Astrocyte of the cerebellum (primary cell): ENCODE measurements at regions not wholly inside any gene's neighbourhood (a gene's known extent, or its start where the extent isn't known, plus 50 kb on each side); places are given as distances from the start of the nearest gene placed in this dataset.

ENCODE experiments used
- DNase-seq: peaks from one replicate; pipeline ENCODE4 v3.0.0-alpha.2; 2011; ENCODE audit warnings: low read depth
- H3K4me3 ChIP-seq: 2 replicates; pipeline ENCODE4 v1.5.1; 2011; ENCODE audit warnings: mild to moderate bottlenecking, low read depth, low read length, moderate library complexity
- CTCF ChIP-seq: IDR thresholded peaks from 2 replicates; pipeline ENCODE4 v1.5.1; 2012; ENCODE audit warnings: low read length, low read depth, moderate library complexity, mild to moderate bottlenecking; ENCODE audit errors: missing control alignments
- in situ Hi-C: cut with HindIII; loops from 2 replicates; pipeline ENCODE4 v1.10.0; 2017; ENCODE audit warnings: low sequenced_read_pairs

GRCh38 chr10:117651121-117651520, 108.6 kb downstream of the EMX2 start:
- in situ Hi-C loops = no loop called here
- H3K4me3 ChIP-seq = no peak overlapping the region
- DNase-seq = no peak
- TF ChIP-seq CTCF = no peak

GRCh38 chr10:117652228-117653169, 110.0 kb downstream of the EMX2 start:
- no peak for DNase-seq
- in situ Hi-C loops = no loop called here
- no peak overlapping the region for H3K4me3 ChIP-seq
- no peak for TF ChIP-seq CTCF

DNA sequence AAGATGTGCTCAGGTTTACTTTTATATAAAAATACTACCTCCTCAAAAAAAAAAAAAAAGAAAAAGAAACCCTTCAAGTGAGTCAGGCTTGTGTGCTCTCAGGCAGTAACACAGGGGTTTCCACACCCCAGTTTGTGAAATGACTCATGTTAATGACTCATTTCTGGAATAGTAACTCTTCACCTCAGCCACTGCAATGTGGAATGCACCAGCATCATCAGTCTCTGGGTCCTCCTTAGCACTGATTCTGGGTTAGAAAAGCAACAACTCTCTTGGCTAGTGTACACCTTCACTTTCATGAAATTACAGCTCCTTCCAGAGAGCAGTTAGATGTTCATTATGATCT, 110.6 kb downstream of the EMX2 start:
- DNase-seq = peak; percentile 88
- in situ Hi-C loops = no loop called here
- TF ChIP-seq CTCF = no peak

DNA sequence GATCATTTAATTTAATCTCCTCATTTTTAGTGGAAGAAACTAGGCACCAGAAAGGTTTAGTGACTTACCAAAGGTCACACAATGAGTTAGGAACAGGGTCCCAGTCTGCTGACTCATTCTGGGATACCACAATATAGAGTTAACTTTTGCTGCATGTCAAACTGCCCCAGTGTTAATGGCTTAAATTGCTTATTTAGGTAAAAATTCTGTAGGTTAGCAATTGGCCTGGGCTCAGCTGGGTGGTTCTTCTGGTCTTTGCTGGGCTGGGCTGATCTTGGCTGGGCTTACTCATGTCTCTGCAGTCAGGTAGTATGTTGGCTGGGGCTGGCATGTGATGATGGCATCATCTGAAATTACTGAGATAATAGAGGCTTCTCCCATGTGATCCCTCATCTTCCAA, 111.6 kb downstream of the EMX2 start:
- no peak overlapping the region for H3K4me3 ChIP-seq
- DNase-seq = no peak
- TF ChIP-seq CTCF = no peak
- in situ Hi-C loops = no loop called here

More for the DNA sequence above, 110.6 kb downstream of the EMX2 start:
- H3K4me3 ChIP-seq = no peak overlapping the region

GRCh38 chr10:117656385-117657367, 114.1 kb downstream of the EMX2 start:
- in situ Hi-C loops = no loop called here
- no peak for DNase-seq
- TF ChIP-seq CTCF = no peak
- no peak overlapping the region for H3K4me3 ChIP-seq

- in situ Hi-C loops = no loop called here
- no peak overlapping the region for H3K4me3 ChIP-seq
- DNase-seq = no peak
- no peak for TF ChIP-seq CTCF
Observed at GRCh38 chr10:117661316-117661715, 118.8 kb downstream of the EMX2 start.
